Common myeloid progenitor, CD34-positive (primary cell): ENCODE measurements at regions not wholly inside any gene's neighbourhood (a gene's known extent, or its start where the extent isn't known, plus 50 kb on each side); places are given as distances from the start of the nearest gene placed in this dataset.
"Not testable (repeated sequence)": the region's sequence is repeated elsewhere in the genome, so short reads cannot be mapped to it uniquely, and the experiment has no call there.

ENCODE experiments used
- CTCF ChIA-PET: fragments of 350-600 bp; sonication (Branson Sonifier 250); formaldehyde crosslinking; loops from one replicate; lab custom pipeline; 2021; ENCODE audit warnings: antibody characterized with exemption; lab: Charles Lee
- POLR2A ChIA-PET: fragments of 350-600 bp; sonication (Branson Sonifier 250); formaldehyde crosslinking; loops from one replicate; lab custom pipeline; 2021; ENCODE audit warnings: antibody characterized with exemption; lab: Charles Lee
- DNase-seq, 3 donors: peaks; one replicate each; pipeline versions ENCODE4 v3.0.0 to v3.0.0-alpha.2; 2013
- H3K27ac ChIP-seq, 2 experiments: 1 replicate in 1 of 2; 2 replicates in 1 of 2; pipeline ENCODE4 v1.7.0; 2013; ENCODE audit warnings: inconsistent platforms in 2 of 2, low read length in 2 of 2, mild to moderate bottlenecking in 2 of 2, low read depth in 1 of 2, moderate library complexity in 1 of 2; ENCODE audit not compliant: severe bottlenecking in 2 of 2, insufficient read depth in 1 of 2, poor library complexity in 1 of 2
- H3K27me3 ChIP-seq, 5 experiments: replicated peaks in 2 of 5; 1 replicate in 3 of 5; 2 replicates in 2 of 5; pipeline versions ENCODE4 v1.6.1 to v1.7.0; 2013; ENCODE audit warnings: low read length in 4 of 5, mild to moderate bottlenecking in 2 of 5, moderate library complexity in 2 of 5, inconsistent platforms in 1 of 5; ENCODE audit not compliant: insufficient read depth in 5 of 5, control insufficient read depth in 4 of 5
- H3K36me3 ChIP-seq, 4 experiments: 1 replicate in 2 of 4; 2 replicates in 2 of 4; pipeline versions ENCODE4 v1.6.1 to v1.7.0; 2013; ENCODE audit warnings: low read length in 3 of 4, control low read depth in 1 of 4, mild to moderate bottlenecking in 1 of 4; ENCODE audit not compliant: control insufficient read depth in 4 of 4, insufficient read depth in 4 of 4
- H3K4me1 ChIP-seq, 4 experiments: 1 replicate in 3 of 4; 2 replicates in 1 of 4; pipeline versions ENCODE4 v1.6.1 to v1.7.1; 2013; ENCODE audit warnings: low read length in 3 of 4, mild to moderate bottlenecking in 3 of 4, control low read depth in 1 of 4, inconsistent platforms in 1 of 4, moderate library complexity in 1 of 4; ENCODE audit not compliant: control insufficient read depth in 4 of 4, insufficient read depth in 4 of 4; ENCODE audit errors: control extremely low read depth in 1 of 4
- H3K4me3 ChIP-seq, 7 experiments: 1 replicate in 4 of 7; 2 replicates in 3 of 7; pipeline versions ENCODE4 v1.5.1 to v1.7.0; 2013; ENCODE audit warnings: mild to moderate bottlenecking in 7 of 7, low read length in 6 of 7, moderate library complexity in 6 of 7, inconsistent platforms in 2 of 7, low read depth in 2 of 7, control low read depth in 1 of 7; ENCODE audit not compliant: insufficient read depth in 4 of 7, control insufficient read depth in 1 of 7; ENCODE audit errors: extremely low read depth in 1 of 7
- H3K9me3 ChIP-seq, 5 experiments: 1 replicate in 4 of 5; 2 replicates in 1 of 5; pipeline versions ENCODE4 v1.6.1 to v1.7.1; 2013; ENCODE audit warnings: low read length in 4 of 5, mild to moderate bottlenecking in 2 of 5, inconsistent platforms in 1 of 5, low read depth in 1 of 5, moderate library complexity in 1 of 5; ENCODE audit not compliant: control insufficient read depth in 4 of 5, insufficient read depth in 2 of 5; ENCODE audit errors: control extremely low read depth in 1 of 5
- WGBS: methylation state at CpG from one replicate; pipeline ENCODE4 v1.1.5; 2013; ENCODE audit not compliant: insufficient coverage; 5-methylcytosine and 5-hydroxymethylcytosine counted together

- H3K36me3 ChIP-seq, POLR2A ChIA-PET, H3K4me3 ChIP-seq, H3K4me1 ChIP-seq, H3K27me3 ChIP-seq, DNase-seq, CTCF ChIA-PET, H3K27ac ChIP-seq: not testable (repeated sequence)
- peaks cover 9 to 17% (median 13%) of the 10 kb centered on the region in 5 experiments for H3K9me3 ChIP-seq
- WGBS: 75% methylated on average over 13 of the region's 15 CpGs
These were observed 233.5 kb downstream of the SHCBP1 start for GRCh38 chr16:46387720-46388119.

- POLR2A ChIA-PET: not testable (repeated sequence)
These were observed 234.2 kb downstream of the SHCBP1 start for GRCh38 chr16:46386805-46387620.

GRCh38 chr16:46386110-46386771 is 234.9 kb downstream of the SHCBP1 start:
- H3K4me3 ChIP-seq, POLR2A ChIA-PET, H3K36me3 ChIP-seq, CTCF ChIA-PET, H3K27me3 ChIP-seq, H3K4me1 ChIP-seq, H3K27ac ChIP-seq: not testable (repeated sequence)
- DNase-seq: peak in 1 of 3 donors; percentile 36
- peaks cover 9 to 25% (median 16%) of the 10 kb centered on the region in 5 experiments for H3K9me3 ChIP-seq
- 80% methylated on average over 13 of the region's 25 CpGs for WGBS

More at GRCh38 chr16:46386805-46387620, 234.2 kb downstream of the SHCBP1 start:
- peaks cover 9 to 21% (median 15%) of the 10 kb centered on the region in 5 experiments for H3K9me3 ChIP-seq
- H3K27ac ChIP-seq, CTCF ChIA-PET, H3K4me1 ChIP-seq, H3K27me3 ChIP-seq, H3K36me3 ChIP-seq, H3K4me3 ChIP-seq: not testable (repeated sequence)
- DNase-seq: peak in 1 of 3 donors; percentile 2
- 80% methylated on average over 28 of the region's 28 CpGs for WGBS

- POLR2A ChIA-PET, H3K36me3 ChIP-seq, H3K27ac ChIP-seq, H3K27me3 ChIP-seq, CTCF ChIA-PET, H3K4me3 ChIP-seq, H3K4me1 ChIP-seq: not testable (repeated sequence)
- 79% methylated on average over 35 of the region's 37 CpGs for WGBS
- peak; percentile 27 to 49 (median 29) for DNase-seq
- peaks cover 7 to 24% (median 17%) of the 10 kb centered on the region in 5 experiments for H3K9me3 ChIP-seq
These were observed 236.7 kb downstream of the SHCBP1 start for GRCh38 chr16:46384285-46385061.

- H3K36me3 ChIP-seq, H3K27me3 ChIP-seq, POLR2A ChIA-PET, H3K4me3 ChIP-seq, H3K27ac ChIP-seq, H3K4me1 ChIP-seq, CTCF ChIA-PET: not testable (repeated sequence)
- 74% methylated on average over 12 of the region's 16 CpGs for WGBS
- H3K9me3 ChIP-seq: peaks cover 6 to 22% (median 14%) of the 10 kb centered on the region in 5 experiments
- DNase-seq: peak in 2 of 3 donors; percentile 0 to 10
These were observed 237.6 kb downstream of the SHCBP1 start for GRCh38 chr16:46383581-46383980.

GRCh38 chr16:46382791-46383541 is 238.2 kb downstream of the SHCBP1 start:
- H3K27ac ChIP-seq, H3K36me3 ChIP-seq, H3K4me3 ChIP-seq, H3K4me1 ChIP-seq, POLR2A ChIA-PET, CTCF ChIA-PET, H3K27me3 ChIP-seq: not testable (repeated sequence)
- 86% methylated on average over 23 of the region's 32 CpGs for WGBS
- DNase-seq: peak; percentile 15 to 51 (median 38)
- H3K9me3 ChIP-seq: peaks cover 6 to 22% (median 14%) of the 10 kb centered on the region in 5 experiments
